ENCODE measurements at regions not wholly inside any gene's neighbourhood (a gene's known extent, or its start where the extent isn't known, plus 50 kb on each side); places are given as distances from the start of the nearest gene placed in this dataset.

GRCh38 chr1:233734456-233734855 lies 120.5 kb downstream of the KCNK1 start:
- TF ChIP-seq EZH2 (IDR thresholded peaks at IDR 0.05; ENCODE audit: borderline replicate concordance, insufficient read depth, low read depth, low read length, poor library complexity, severe bottlenecking), result no peak
- TF ChIP-seq, protein P1, sequence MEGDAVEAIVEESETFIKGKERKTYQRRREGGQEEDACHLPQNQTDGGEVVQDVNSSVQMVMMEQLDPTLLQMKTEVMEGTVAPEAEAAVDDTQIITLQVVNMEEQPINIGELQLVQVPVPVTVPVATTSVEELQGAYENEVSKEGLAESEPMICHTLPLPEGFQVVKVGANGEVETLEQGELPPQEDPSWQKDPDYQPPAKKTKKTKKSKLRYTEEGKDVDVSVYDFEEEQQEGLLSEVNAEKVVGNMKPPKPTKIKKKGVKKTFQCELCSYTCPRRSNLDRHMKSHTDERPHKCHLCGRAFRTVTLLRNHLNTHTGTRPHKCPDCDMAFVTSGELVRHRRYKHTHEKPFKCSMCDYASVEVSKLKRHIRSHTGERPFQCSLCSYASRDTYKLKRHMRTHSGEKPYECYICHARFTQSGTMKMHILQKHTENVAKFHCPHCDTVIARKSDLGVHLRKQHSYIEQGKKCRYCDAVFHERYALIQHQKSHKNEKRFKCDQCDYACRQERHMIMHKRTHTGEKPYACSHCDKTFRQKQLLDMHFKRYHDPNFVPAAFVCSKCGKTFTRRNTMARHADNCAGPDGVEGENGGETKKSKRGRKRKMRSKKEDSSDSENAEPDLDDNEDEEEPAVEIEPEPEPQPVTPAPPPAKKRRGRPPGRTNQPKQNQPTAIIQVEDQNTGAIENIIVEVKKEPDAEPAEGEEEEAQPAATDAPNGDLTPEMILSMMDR (IDR thresholded peaks at IDR 0.05), result no peak

Data from B cell (primary cell).